ENCODE measurements at regions not wholly inside any gene's neighbourhood (a gene's known extent, or its start where the extent isn't known, plus 50 kb on each side); places are given as distances from the start of the nearest gene placed in this dataset.

- TF ChIP-seq CTCF (conservative IDR thresholded peaks at IDR 0.05; ENCODE audit: low read length) (no peak), EZH2phosphoT487 (IDR thresholded peaks at IDR 0.05; ENCODE audit: borderline replicate concordance) (no peak)
Measured at GRCh38 chr1:101183388-101183699, 53.5 kb upstream of the S1PR1 start.
